SK-N-SH treated with all-trans-retinoic acid at 6 μM for 48 hours (cell line): ENCODE measurements at regions not wholly inside any gene's neighbourhood (a gene's known extent, or its start where the extent isn't known, plus 50 kb on each side); places are given as distances from the start of the nearest gene placed in this dataset.

Experiments used
- ATAC-seq: fragments of 200-7000 bp; cut with Tn5 transposase; 3 replicates; pipeline ENCODE4 v1.9.1; 2020; ENCODE audit warnings: mild to moderate bottlenecking, moderate library complexity
- BACH2 ChIP-seq: fragments of 250-450 bp; sonication (Bioruptor Pico); IDR thresholded peaks from 2 replicates; pipeline ENCODE4 v1.9.0; 2021; ENCODE audit warnings: mild to moderate bottlenecking, borderline replicate concordance
- CREB5 ChIP-seq: fragments of 250-450 bp; sonication (Bioruptor Pico); IDR thresholded peaks from 2 replicates; pipeline ENCODE4 v1.5.1; 2020; ENCODE audit warnings: low read depth, mild to moderate bottlenecking, moderate library complexity
- CSDC2 ChIP-seq: fragments of 250-450 bp; sonication (Bioruptor Pico); IDR thresholded peaks from 2 replicates; pipeline ENCODE4 v1.5.0; 2020; ENCODE audit warnings: mild to moderate bottlenecking, moderate library complexity
- CSRNP3 ChIP-seq: fragments of 250-450 bp; sonication (Bioruptor Pico); IDR thresholded peaks from 2 replicates; pipeline ENCODE4 v1.5.1; 2021; ENCODE audit warnings: mild to moderate bottlenecking, moderate library complexity
- ESRRG ChIP-seq: fragments of 250-450 bp; sonication (Bioruptor Pico); IDR thresholded peaks from 2 replicates; pipeline ENCODE4 v1.6.1; 2021; ENCODE audit warnings: mild to moderate bottlenecking
- ISL1 ChIP-seq: fragments of 250-450 bp; sonication (Bioruptor Pico); IDR thresholded peaks from 2 replicates; pipeline ENCODE4 v2.1.2; 2022; ENCODE audit warnings: mild to moderate bottlenecking, moderate library complexity
- POU6F1 ChIP-seq: fragments of 250-450 bp; sonication (Bioruptor Pico); IDR thresholded peaks from 2 replicates; pipeline ENCODE4 v1.8.0; 2021; ENCODE audit warnings: low read depth, mild to moderate bottlenecking, moderate library complexity, borderline replicate concordance
- PPARA ChIP-seq: fragments of 250-450 bp; sonication (Bioruptor Pico); IDR thresholded peaks from 2 replicates; pipeline ENCODE4 v1.5.0; 2020; ENCODE audit warnings: mild to moderate bottlenecking, borderline replicate concordance
- RARB ChIP-seq: fragments of 250-450 bp; sonication (Bioruptor Pico); IDR thresholded peaks from 2 replicates; pipeline ENCODE4 v1.8.0; 2021; ENCODE audit warnings: mild to moderate bottlenecking, moderate library complexity
- TOX ChIP-seq: fragments of 250-450 bp; sonication (Bioruptor Pico); IDR thresholded peaks from 2 replicates; pipeline ENCODE4 v1.8.0; 2021; ENCODE audit warnings: mild to moderate bottlenecking, moderate library complexity, borderline replicate concordance
- TSHZ2 ChIP-seq: fragments of 250-450 bp; sonication (Bioruptor Pico); IDR thresholded peaks from 2 replicates; pipeline ENCODE4 v1.5.0; 2020; ENCODE audit warnings: mild to moderate bottlenecking, moderate library complexity
- ZNF565 ChIP-seq: fragments of 450-650 bp; formaldehyde crosslinking; conservative IDR thresholded peaks from 2 replicates; pipeline ENCODE4 v1.5.0; 2020; ENCODE audit warnings: low read depth, mild to moderate bottlenecking, moderate library complexity
- ZNF70 ChIP-seq: fragments of 450-650 bp; formaldehyde crosslinking; IDR thresholded peaks from 2 replicates; pipeline ENCODE4 v1.5.0; 2020; ENCODE audit warnings: mild to moderate bottlenecking, moderate library complexity

GRCh38 chr5:86983208-86983607 lies 284.5 kb upstream of the RASA1 start:
- ATAC-seq = no peak
- TF ChIP-seq BACH2 (CRISPR knock-in tag) (no peak), TOX (CRISPR knock-in tag) (no peak), PPARA (CRISPR knock-in tag) (no peak), POU6F1 (no peak), ESRRG (no peak), ZNF565 (CRISPR knock-in tag) (no peak)

GRCh38 chr5:86986837-86987236 lies 280.8 kb upstream of the RASA1 start:
- no peak for ATAC-seq

GRCh38 chr5:86997516-86997915 lies 270.2 kb upstream of the RASA1 start:
- TF ChIP-seq CSDC2 (CRISPR knock-in tag) (no peak), CSRNP3 (CRISPR knock-in tag) (no peak), ZNF70 (no peak), TOX (CRISPR knock-in tag) (no peak), RARB (CRISPR knock-in tag) (no peak), TSHZ2 (CRISPR knock-in tag) (no peak), ISL1 (no peak)
- no peak for ATAC-seq

More at GRCh38 chr5:86986837-86987236, 280.8 kb upstream of the RASA1 start:
- TF ChIP-seq TSHZ2 (CRISPR knock-in tag) (no peak), CREB5 (no peak)

GRCh38 chr5:86999951-87000350 lies 267.7 kb upstream of the RASA1 start:
- no peak for ATAC-seq
- TF ChIP-seq CREB5 (no peak), TSHZ2 (CRISPR knock-in tag) (no peak), CSDC2 (CRISPR knock-in tag) (no peak), TOX (CRISPR knock-in tag) (no peak)
